ENCODE measurements at regions not wholly inside any gene's neighbourhood (a gene's known extent, or its start where the extent isn't known, plus 50 kb on each side); places are given as distances from the start of the nearest gene placed in this dataset.

GRCh38 chr4:57214654-57215411 is 104.6 kb upstream of the IGFBP7 start:
- Histone ChIP-seq H3K9me3 (no peaks in the 10 kb centered on the region), H3K4me1 (peaks cover 0 to 4% of the 10 kb centered on the region in 2 donors), H3K27me3 (no peaks in the 10 kb centered on the region), H3K27ac (no peak overlapping the region), H3K36me3 (no peaks in the 10 kb centered on the region), H3K4me3 (replicated peaks in 1 of 3) (no peak overlapping the region)
- intact Hi-C loops (cut with DNase I), result no loop called here
- TF ChIP-seq CTCF (IDR thresholded peaks at IDR 0.05), result no peak
- no peak for TF ChIP-seq POLR2A (IDR thresholded peaks at IDR 0.05)
- peak in 1 of 2 donors; percentile 5 for DNase-seq
- 74% methylated on average over 8 of the region's 8 CpGs for WGBS, 2 donors

- intact Hi-C loops (cut with DNase I), result no loop called here
- no peaks in the 10 kb centered on the region for H3K36me3 ChIP-seq
- TF ChIP-seq CTCF (IDR thresholded peaks at IDR 0.05) (no peak), POLR2A (IDR thresholded peaks at IDR 0.05) (no peak)
- 67 to 85% methylated on average over 5 of the region's 5 CpGs for WGBS, 2 donors
- H3K27ac ChIP-seq, result no peak overlapping the region
- no peak overlapping the region for H3K4me3 ChIP-seq (replicated peaks in 1 of 3)
- H3K27me3 ChIP-seq, result no peaks in the 10 kb centered on the region
- H3K4me1 ChIP-seq, result peaks cover 0 to 11% of the 10 kb centered on the region in 2 donors
- H3K9me3 ChIP-seq, result no peaks in the 10 kb centered on the region
- no peak for DNase-seq
Measured at GRCh38 chr4:57211131-57211530, 100.9 kb upstream of the IGFBP7 start.

- peaks cover 0 to 6% of the 10 kb centered on the region in 2 donors for H3K4me1 ChIP-seq
- H3K9me3 ChIP-seq, result no peaks in the 10 kb centered on the region
- H3K4me3 ChIP-seq (replicated peaks in 1 of 3), result no peak overlapping the region
- H3K27me3 ChIP-seq, result no peaks in the 10 kb centered on the region
- no peaks in the 10 kb centered on the region for H3K36me3 ChIP-seq
- intact Hi-C loops (cut with DNase I), result no loop called here
- TF ChIP-seq CTCF (IDR thresholded peaks at IDR 0.05), result no peak
- no peak for TF ChIP-seq POLR2A (IDR thresholded peaks at IDR 0.05)
- DNase-seq, result no peak
- H3K27ac ChIP-seq, result no peak overlapping the region
- WGBS, 2 donors, result 60 to 81% methylated on average over 2 of the region's 2 CpGs
Measured at GRCh38 chr4:57206172-57206571, 96.0 kb upstream of the IGFBP7 start.

- 82 to 88% methylated on average over 1 of the region's 1 CpG for WGBS, 2 donors
- intact Hi-C loops (cut with DNase I), result no loop called here
- H3K9me3 ChIP-seq, result no peaks in the 10 kb centered on the region
- H3K27me3 ChIP-seq, result no peaks in the 10 kb centered on the region
- no peak overlapping the region for H3K4me3 ChIP-seq (replicated peaks in 1 of 3)
- TF ChIP-seq POLR2A (IDR thresholded peaks at IDR 0.05), result no peak
- TF ChIP-seq CTCF (IDR thresholded peaks at IDR 0.05), result no peak
- H3K27ac ChIP-seq, result no peak overlapping the region
- H3K4me1 ChIP-seq, result peaks cover 0 to 6% of the 10 kb centered on the region in 2 donors
- no peak for DNase-seq
- H3K36me3 ChIP-seq, result no peaks in the 10 kb centered on the region
Measured at GRCh38 chr4:57205580-57205979, 95.4 kb upstream of the IGFBP7 start.

- no peaks in the 10 kb centered on the region for H3K9me3 ChIP-seq
- no peak for DNase-seq
- H3K36me3 ChIP-seq, result no peaks in the 10 kb centered on the region
- no peak for TF ChIP-seq POLR2A (IDR thresholded peaks at IDR 0.05)
- TF ChIP-seq CTCF (IDR thresholded peaks at IDR 0.05), result no peak
- WGBS, 2 donors, result 67 to 76% methylated on average over 7 of the region's 7 CpGs
- H3K4me3 ChIP-seq (replicated peaks in 1 of 3), result no peak overlapping the region
- no peaks in the 10 kb centered on the region for H3K27me3 ChIP-seq
- intact Hi-C loops (cut with DNase I), result no loop called here
- no peak overlapping the region for H3K27ac ChIP-seq
- H3K4me1 ChIP-seq, result no peaks in the 10 kb centered on the region
Measured at GRCh38 chr4:57200799-57201327, 90.7 kb upstream of the IGFBP7 start.
